PC-3 (cell line): ENCODE measurements at regions not wholly inside any gene's neighbourhood (a gene's known extent, or its start where the extent isn't known, plus 50 kb on each side); places are given as distances from the start of the nearest gene placed in this dataset.

Experiments used
- CTCF ChIP-seq: fragments of 300-600 bp; sonication (generic); conservative IDR thresholded peaks from 2 replicates; pipeline ENCODE4 v1.5.1; 2017; ENCODE audit warnings: antibody characterized with exemption, low read depth, mild to moderate bottlenecking, low read length
- EZH2 ChIP-seq: fragments of 300-600 bp; sonication (generic); IDR thresholded peaks from one replicate; pipeline ENCODE4 v1.6.1; 2017; ENCODE audit warnings: antibody characterized with exemption, mild to moderate bottlenecking, low read length; ENCODE audit not compliant: unreplicated experiment
- EZH2phosphoT487 ChIP-seq: fragments of 300-600 bp; sonication (generic); IDR thresholded peaks from 2 replicates; pipeline ENCODE4 v1.6.1; 2018; ENCODE audit warnings: mild to moderate bottlenecking, antibody characterized with exemption, low read length, borderline replicate concordance

GRCh38 chr7:115831371-115831770 lies 199.2 kb downstream of the TFEC start:
- TF ChIP-seq CTCF (no peak), EZH2 (no peak), EZH2phosphoT487 (no peak)
